Skin epidermis (tissue), 12 donors: ENCODE measurements at regions not wholly inside any gene's neighbourhood (a gene's known extent, or its start where the extent isn't known, plus 50 kb on each side); places are given as distances from the start of the nearest gene placed in this dataset.

Experiments used
- H3K27ac ChIP-seq, 21 experiments: fragments of 200-600 bp; sonication (generic) in 11 of 21; one replicate each; pipeline ENCODE4 v1.5.0; 2020; ENCODE audit warnings: mild to moderate bottlenecking in 3 of 21, inconsistent platforms in 2 of 21, moderate library complexity in 2 of 21
- H3K4me3 ChIP-seq, 7 experiments: fragments of 200-600 bp; sonication (generic) in 2 of 7; one replicate each; pipeline ENCODE4 v1.5.0; 2020; ENCODE audit warnings: inconsistent platforms in 2 of 7, mild to moderate bottlenecking in 2 of 7, moderate library complexity in 1 of 7

GRCh38 chr7:3214090-3214413, 87.0 kb upstream of the SDK1 start:
- no peak overlapping the region for H3K4me3 ChIP-seq
- no peak overlapping the region for H3K27ac ChIP-seq

- Histone ChIP-seq H3K4me3 (no peak overlapping the region), H3K27ac (no peak overlapping the region)
Observed at GRCh38 chr7:3215624-3216585, 85.1 kb upstream of the SDK1 start.

- H3K27ac ChIP-seq: no peak overlapping the region
Observed at GRCh38 chr7:3217166-3217565, 83.9 kb upstream of the SDK1 start.

GRCh38 chr7:3218411-3219225, 82.4 kb upstream of the SDK1 start:
- H3K27ac ChIP-seq: no peak overlapping the region
- no peak overlapping the region for H3K4me3 ChIP-seq

More at GRCh38 chr7:3217166-3217565, 83.9 kb upstream of the SDK1 start:
- no peak overlapping the region for H3K4me3 ChIP-seq

- Histone ChIP-seq H3K27ac (no peak overlapping the region), H3K4me3 (no peak overlapping the region)
Observed at GRCh38 chr7:3229904-3230470, 71.1 kb upstream of the SDK1 start.

- no peak overlapping the region for H3K4me3 ChIP-seq
- H3K27ac ChIP-seq: no peak overlapping the region
Observed at GRCh38 chr7:3230908-3231307, 70.1 kb upstream of the SDK1 start.

- no peak overlapping the region for H3K4me3 ChIP-seq
- no peak overlapping the region for H3K27ac ChIP-seq
Observed at GRCh38 chr7:3232228-3232627, 68.8 kb upstream of the SDK1 start.

- H3K27ac ChIP-seq: no peak overlapping the region
- no peak overlapping the region for H3K4me3 ChIP-seq
Observed at GRCh38 chr7:3233301-3233700, 67.8 kb upstream of the SDK1 start.

- Histone ChIP-seq H3K4me3 (no peak overlapping the region), H3K27ac (no peak overlapping the region)
Observed at GRCh38 chr7:3234051-3234450, 67.0 kb upstream of the SDK1 start.

- Histone ChIP-seq H3K27ac (no peak overlapping the region), H3K4me3 (no peak overlapping the region)
Observed at GRCh38 chr7:3234851-3235250, 66.2 kb upstream of the SDK1 start.

- Histone ChIP-seq H3K4me3 (no peak overlapping the region), H3K27ac (no peak overlapping the region)
Observed at GRCh38 chr7:3235322-3235721, 65.7 kb upstream of the SDK1 start.

- H3K27ac ChIP-seq: no peak overlapping the region
- no peak overlapping the region for H3K4me3 ChIP-seq
Observed at GRCh38 chr7:3236268-3236667, 64.8 kb upstream of the SDK1 start.

- Histone ChIP-seq H3K4me3 (no peak overlapping the region), H3K27ac (no peak overlapping the region)
Observed at GRCh38 chr7:3238525-3239210, 62.4 kb upstream of the SDK1 start.

- Histone ChIP-seq H3K27ac (no peak overlapping the region), H3K4me3 (no peak overlapping the region)
Observed at GRCh38 chr7:3239291-3239691, 61.8 kb upstream of the SDK1 start.

GRCh38 chr7:3240826-3241430, 60.1 kb upstream of the SDK1 start:
- no peak overlapping the region for H3K27ac ChIP-seq
- no peak overlapping the region for H3K4me3 ChIP-seq

GRCh38 chr7:3241686-3242258, 59.3 kb upstream of the SDK1 start:
- no peak overlapping the region for H3K27ac ChIP-seq
- no peak overlapping the region for H3K4me3 ChIP-seq

GRCh38 chr7:3242398-3242972, 58.6 kb upstream of the SDK1 start:
- Histone ChIP-seq H3K27ac (no peak overlapping the region), H3K4me3 (no peak overlapping the region)

- Histone ChIP-seq H3K27ac (no peak overlapping the region), H3K4me3 (no peak overlapping the region)
Observed at GRCh38 chr7:3243256-3243655, 57.8 kb upstream of the SDK1 start.

GRCh38 chr7:3243680-3244079, 57.4 kb upstream of the SDK1 start:
- Histone ChIP-seq H3K4me3 (no peak overlapping the region), H3K27ac (no peak overlapping the region)
